Aorta (tissue), 5 donors: ENCODE measurements at regions not wholly inside any gene's neighbourhood (a gene's known extent, or its start where the extent isn't known, plus 50 kb on each side); places are given as distances from the start of the nearest gene placed in this dataset.

Source experiments
- ATAC-seq: fragments of 200-7000 bp; cut with Tn5 transposase; one replicate; pipeline ENCODE4 v1.9.1; 2022; ENCODE audit warnings: moderate library complexity; ENCODE audit not compliant: low FRiP score
- DNase-seq, 2 donors: peaks; one replicate each; pipeline ENCODE4 v3.0.0-alpha.2; 2020
- H3K27ac ChIP-seq, 2 donors: one replicate each; pipeline ENCODE4 v1.5.1; 2013; ENCODE audit warnings: low read length in 2 of 2, mild to moderate bottlenecking in 2 of 2, moderate library complexity in 2 of 2, control low read depth in 1 of 2, inconsistent platforms in 1 of 2, low read depth in 1 of 2
- H3K27me3 ChIP-seq, 2 donors: one replicate each; pipeline ENCODE4 v1.6.1; 2013; ENCODE audit warnings: control low read depth in 1 of 2, low read length in 1 of 2, mild to moderate bottlenecking in 1 of 2, moderate library complexity in 1 of 2; ENCODE audit not compliant: insufficient read depth in 2 of 2, control insufficient read depth in 1 of 2
- H3K36me3 ChIP-seq, 2 donors: one replicate each; pipeline ENCODE4 v1.6.1; 2013; ENCODE audit warnings: control low read depth in 1 of 2, low read length in 1 of 2, mild to moderate bottlenecking in 1 of 2; ENCODE audit not compliant: insufficient read depth in 2 of 2, control insufficient read depth in 1 of 2
- H3K4me1 ChIP-seq, 2 donors: one replicate each; pipeline ENCODE4 v1.6.1; 2013; ENCODE audit warnings: low read length in 2 of 2, control low read depth in 1 of 2, mild to moderate bottlenecking in 1 of 2, moderate library complexity in 1 of 2; ENCODE audit not compliant: insufficient read depth in 2 of 2, control insufficient read depth in 1 of 2
- H3K4me3 ChIP-seq, 2 donors: one replicate each; pipeline ENCODE4 v1.5.1; 2013; ENCODE audit warnings: low read length in 2 of 2, control low read depth in 1 of 2, mild to moderate bottlenecking in 1 of 2
- H3K9me3 ChIP-seq: one replicate; pipeline ENCODE4 v1.6.1; 2013; ENCODE audit warnings: mild to moderate bottlenecking, low read length; ENCODE audit not compliant: control insufficient read depth
- WGBS, 2 donors: extraction: QIAGEN DNeasy Blood & Tissue Kit; methylation state at CpG; one replicate each; pipeline ENCODE4 v1.1.7; 2013; 5-methylcytosine and 5-hydroxymethylcytosine counted together
- intact Hi-C, 2 donors: fragments of 100-400 bp; cut with DNase I; formaldehyde crosslinking; loops; one replicate each; pipeline versions ENCODE4 v1.14.2 to v1.15.0; 2022
- donor health status: healthy with polysubstance abuse.
- donor health status: Bipolar disorder and iron deficiency.
- donor health status: DM: no; HTN: no; CAD: no.
- donor health status: DM: no; HTN: no; CAD: no.
- donor health status: DM: yes; HTN: yes; CAD: no.

- Histone ChIP-seq H3K9me3 (no peaks in the 10 kb centered on the region), H3K27me3 (no peaks in the 10 kb centered on the region), H3K4me3 (no peak overlapping the region), H3K27ac (no peak overlapping the region), H3K4me1 (no peaks in the 10 kb centered on the region), H3K36me3 (no peaks in the 10 kb centered on the region)
- DNase-seq (no peak), ATAC-seq (no peak)
- WGBS, 2 donors: 28 to 44% methylated on average over 4 of the region's 4 CpGs
- intact Hi-C loops: no loop called here
Measured at GRCh38 chr5:13027874-13028273, 916.6 kb downstream of the DNAH5 start.

- intact Hi-C loops: no loop called here
- 32 to 69% methylated on average over 1 of the region's 1 CpG for WGBS, 2 donors
- Histone ChIP-seq H3K4me3 (no peak overlapping the region), H3K9me3 (no peaks in the 10 kb centered on the region), H3K4me1 (no peaks in the 10 kb centered on the region), H3K27ac (no peak overlapping the region), H3K27me3 (no peaks in the 10 kb centered on the region), H3K36me3 (no peaks in the 10 kb centered on the region)
- DNase-seq (no peak), ATAC-seq (no peak)
Measured at GRCh38 chr5:13019729-13020128, 924.8 kb downstream of the DNAH5 start.

GRCh38 chr5:13003457-13003856 is 941.0 kb downstream of the DNAH5 start:
- DNase-seq (no peak), ATAC-seq (no peak)
- Histone ChIP-seq H3K27ac (no peak overlapping the region), H3K4me3 (no peak overlapping the region), H3K36me3 (no peaks in the 10 kb centered on the region), H3K9me3 (no peaks in the 10 kb centered on the region), H3K4me1 (no peaks in the 10 kb centered on the region), H3K27me3 (no peaks in the 10 kb centered on the region)
- intact Hi-C loops: no loop called here
- 43 to 61% methylated on average over 1 of the region's 1 CpG for WGBS, 2 donors

- no peaks in the 10 kb centered on the region for H3K27me3 ChIP-seq
- DNase-seq (no peak), ATAC-seq (no peak)
- H3K9me3 ChIP-seq: no peaks in the 10 kb centered on the region
- H3K4me3 ChIP-seq: no peak overlapping the region
- H3K4me1 ChIP-seq: no peaks in the 10 kb centered on the region
- 92 to 94% methylated on average over 5 of the region's 5 CpGs for WGBS, 2 donors
- intact Hi-C loops: no loop called here
- H3K27ac ChIP-seq: no peak overlapping the region
- no peaks in the 10 kb centered on the region for H3K36me3 ChIP-seq
Measured at GRCh38 chr5:12999667-13000066, 944.8 kb downstream of the DNAH5 start.

- Histone ChIP-seq H3K27me3 (no peaks in the 10 kb centered on the region), H3K4me3 (no peak overlapping the region), H3K4me1 (no peaks in the 10 kb centered on the region), H3K9me3 (no peaks in the 10 kb centered on the region), H3K27ac (no peak overlapping the region), H3K36me3 (no peaks in the 10 kb centered on the region)
- no peak for DNase-seq
- intact Hi-C loops: no loop called here
- WGBS, 2 donors: 69 to 77% methylated on average over 4 of the region's 4 CpGs
- no peak for ATAC-seq
Measured at GRCh38 chr5:12985142-12985541, 959.3 kb downstream of the DNAH5 start.

- no peaks in the 10 kb centered on the region for H3K4me1 ChIP-seq
- DNase-seq (no peak), ATAC-seq (no peak)
- intact Hi-C loops: no loop called here
- H3K4me3 ChIP-seq: no peak overlapping the region
- H3K36me3 ChIP-seq: no peaks in the 10 kb centered on the region
- H3K9me3 ChIP-seq: no peaks in the 10 kb centered on the region
- no peak overlapping the region for H3K27ac ChIP-seq
- no peaks in the 10 kb centered on the region for H3K27me3 ChIP-seq
- WGBS, 2 donors: 68 to 73% methylated on average over 3 of the region's 3 CpGs
Measured at GRCh38 chr5:12974856-12975255, 969.6 kb downstream of the DNAH5 start.

- Histone ChIP-seq H3K4me3 (no peak overlapping the region), H3K36me3 (no peaks in the 10 kb centered on the region), H3K27me3 (no peaks in the 10 kb centered on the region), H3K27ac (no peak overlapping the region), H3K4me1 (no peaks in the 10 kb centered on the region), H3K9me3 (no peaks in the 10 kb centered on the region)
- ATAC-seq (no peak), DNase-seq (no peak)
- 82 to 88% methylated on average over 4 of the region's 4 CpGs for WGBS, 2 donors
- intact Hi-C loops: no loop called here
Measured at GRCh38 chr5:12965804-12966203, 978.7 kb downstream of the DNAH5 start.

GRCh38 chr5:12959713-12960112 is 984.8 kb downstream of the DNAH5 start:
- Histone ChIP-seq H3K27me3 (no peaks in the 10 kb centered on the region), H3K4me3 (no peak overlapping the region), H3K27ac (no peak overlapping the region), H3K4me1 (no peaks in the 10 kb centered on the region), H3K36me3 (no peaks in the 10 kb centered on the region), H3K9me3 (no peaks in the 10 kb centered on the region)
- intact Hi-C loops: no loop called here
- ATAC-seq (no peak), DNase-seq (no peak)
- 35 to 37% methylated on average over 1 of the region's 1 CpG for WGBS, 2 donors

GRCh38 chr5:12952409-12952808 is 992.1 kb downstream of the DNAH5 start:
- no peak overlapping the region for H3K4me3 ChIP-seq
- no peaks in the 10 kb centered on the region for H3K36me3 ChIP-seq
- no peak for DNase-seq
- intact Hi-C loops: no loop called here
- H3K27me3 ChIP-seq: no peaks in the 10 kb centered on the region
- H3K9me3 ChIP-seq: no peaks in the 10 kb centered on the region
- 34 to 43% methylated on average over 2 of the region's 2 CpGs for WGBS, 2 donors
- ATAC-seq: no peak
- H3K27ac ChIP-seq: no peak overlapping the region
- H3K4me1 ChIP-seq: no peaks in the 10 kb centered on the region
